HG03280 (cell line): ENCODE measurements at regions not wholly inside any gene's neighbourhood (a gene's known extent, or its start where the extent isn't known, plus 50 kb on each side); places are given as distances from the start of the nearest gene placed in this dataset.
"Not testable (repeated sequence)": the region's sequence is repeated elsewhere in the genome, so short reads cannot be mapped to it uniquely, and the experiment has no call there.

Experiments
- ATAC-seq: cut with Tn5 transposase; IDR thresholded peaks from one replicate; pipeline ENCODE4 v1.9.1; 2021; ENCODE audit warnings: mild to moderate bottlenecking, moderate library complexity; ENCODE audit not compliant: unreplicated experiment

DNA sequence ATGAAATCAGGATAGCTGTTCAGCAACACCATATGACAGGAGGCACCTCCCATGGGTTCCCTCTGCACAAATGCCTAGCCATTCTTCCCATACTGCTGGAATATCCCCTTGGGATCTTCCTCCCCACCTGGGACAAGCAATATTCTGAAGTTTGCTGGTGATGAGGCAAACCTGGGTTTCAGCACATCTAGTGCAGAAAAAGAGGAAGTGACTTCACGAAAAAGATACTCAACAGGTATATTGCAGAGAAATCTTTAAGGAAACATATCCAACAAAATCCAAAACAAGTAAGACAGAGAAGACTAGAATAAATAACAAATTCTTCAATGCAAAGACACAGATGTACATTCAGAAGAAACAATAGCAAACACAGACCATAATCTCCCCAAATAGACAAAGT, 1497.0 kb downstream of the PCDH9 start:
- ATAC-seq: no peak

DNA sequence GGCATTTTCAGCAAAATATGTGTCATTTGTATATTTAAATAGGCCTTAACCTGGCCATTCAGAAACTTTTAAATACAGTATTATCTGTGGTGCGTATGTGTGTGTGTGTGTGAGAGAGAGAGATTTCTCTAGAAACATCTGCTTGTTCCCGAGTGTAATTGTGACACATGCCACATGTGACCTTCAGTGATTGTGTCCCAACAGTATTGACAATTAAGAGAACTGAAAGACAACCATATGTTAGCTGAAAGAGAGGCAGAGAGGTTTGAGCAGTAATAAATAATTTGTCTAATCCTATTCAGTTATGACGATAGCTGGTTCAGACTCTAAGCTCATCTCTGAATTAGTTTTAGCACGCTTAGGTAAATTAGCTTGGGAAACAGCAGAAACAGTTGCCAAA, 1503.1 kb downstream of the PCDH9 start:
- no peak for ATAC-seq

GRCh38 chr13:65725006-65725405, 1505.1 kb downstream of the PCDH9 start:
- ATAC-seq: no peak

- no peak for ATAC-seq
Observed at GRCh38 chr13:65724226-65724625, 1505.9 kb downstream of the PCDH9 start.

DNA sequence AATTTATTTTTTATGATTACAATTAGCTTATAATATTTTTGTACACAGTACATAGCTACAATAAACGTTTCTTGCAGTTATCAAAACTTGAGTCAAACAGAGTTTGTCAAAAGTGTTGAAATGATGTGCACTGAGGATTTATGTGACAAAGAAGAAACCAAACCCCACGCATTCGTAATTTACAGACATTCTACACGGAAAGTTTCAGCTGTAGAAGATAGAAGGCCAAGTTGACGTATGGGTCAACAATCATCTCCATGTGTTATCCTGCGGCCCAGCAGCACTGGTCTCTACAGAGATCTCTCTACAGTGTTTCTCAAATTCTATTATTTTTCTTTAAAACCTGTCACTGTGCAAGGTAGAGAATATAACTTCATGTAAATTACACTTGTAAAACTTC, 1507.6 kb downstream of the PCDH9 start:
- no peak for ATAC-seq

GRCh38 chr13:65719831-65720230, 1510.3 kb downstream of the PCDH9 start:
- ATAC-seq: no peak

DNA sequence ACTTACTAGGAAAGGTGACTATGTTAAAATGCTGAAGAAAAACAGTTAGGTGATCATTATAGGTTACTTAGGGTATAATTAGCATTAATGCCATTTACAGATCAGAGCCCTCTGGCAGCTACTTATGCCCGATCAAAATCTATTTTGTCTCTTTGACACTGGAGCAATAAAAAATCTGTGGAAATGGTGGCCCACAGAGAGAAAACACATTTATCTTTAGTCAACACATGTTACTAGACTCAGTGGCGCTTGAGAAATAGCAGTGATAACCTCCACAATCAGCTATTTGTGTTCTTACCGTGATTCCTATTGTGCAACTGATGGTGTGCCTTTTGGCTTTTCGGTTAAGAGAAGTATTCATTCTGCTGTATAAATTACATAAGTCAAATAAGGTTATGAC, 1519.6 kb downstream of the PCDH9 start:
- ATAC-seq: no peak

DNA sequence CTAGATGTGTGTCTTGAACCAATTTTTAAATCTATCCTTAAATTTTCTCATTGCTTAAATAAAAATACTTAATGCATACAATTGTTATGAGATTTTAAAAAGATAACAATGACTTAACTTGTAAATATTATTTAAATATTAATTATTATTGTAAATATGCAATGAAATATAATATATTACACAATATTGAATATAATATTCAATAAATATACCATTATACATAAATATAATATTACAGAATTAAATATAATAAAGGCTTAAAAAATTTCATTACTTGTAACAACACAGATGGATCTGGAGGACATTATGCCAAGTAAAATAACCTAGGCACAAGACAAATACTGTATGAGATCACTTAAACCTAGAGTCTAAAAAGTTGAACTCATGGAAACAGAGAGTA, 1532.3 kb downstream of the PCDH9 start:
- no peak for ATAC-seq

GRCh38 chr13:65679240-65679639, 1550.9 kb downstream of the PCDH9 start:
- no peak for ATAC-seq

GRCh38 chr13:65677906-65678305, 1552.2 kb downstream of the PCDH9 start:
- ATAC-seq: no peak

- not testable (repeated sequence) for ATAC-seq
Observed at GRCh38 chr13:65675383-65675782, 1554.8 kb downstream of the PCDH9 start.

DNA sequence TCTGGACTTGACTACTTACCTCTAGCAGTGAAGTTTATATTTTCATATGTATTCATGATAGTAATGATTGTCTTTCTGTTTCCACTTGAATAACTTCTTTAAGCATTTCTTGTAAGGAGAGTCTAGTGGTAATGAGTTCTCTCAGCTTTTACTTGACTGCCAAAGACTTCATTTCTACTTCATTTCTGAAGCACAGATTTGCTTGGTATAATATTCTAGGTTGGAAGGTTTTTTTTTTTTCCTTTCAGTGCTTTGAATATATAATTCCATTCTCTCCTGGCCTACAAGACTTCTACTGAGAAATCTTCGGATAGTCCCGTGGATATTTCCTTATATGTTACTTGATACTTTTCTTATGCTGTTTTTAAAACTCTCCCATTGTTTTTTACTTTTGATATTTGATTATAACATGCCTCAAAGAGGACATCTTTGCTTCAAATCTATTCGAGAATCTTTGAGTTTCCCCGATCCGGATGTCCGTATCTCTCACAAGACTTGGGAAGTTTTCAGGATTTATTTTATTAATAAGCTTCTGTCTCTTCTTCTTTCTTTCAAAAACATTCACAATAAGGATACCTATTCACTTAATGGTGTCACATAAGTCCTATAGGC, 1560.0 kb downstream of the PCDH9 start:
- ATAC-seq: no peak

GRCh38 chr13:65660731-65661130, 1569.4 kb downstream of the PCDH9 start:
- no peak for ATAC-seq

GRCh38 chr13:65656740-65657329, 1573.3 kb downstream of the PCDH9 start:
- no peak for ATAC-seq

GRCh38 chr13:65653613-65654012, 1576.5 kb downstream of the PCDH9 start:
- no peak for ATAC-seq

DNA sequence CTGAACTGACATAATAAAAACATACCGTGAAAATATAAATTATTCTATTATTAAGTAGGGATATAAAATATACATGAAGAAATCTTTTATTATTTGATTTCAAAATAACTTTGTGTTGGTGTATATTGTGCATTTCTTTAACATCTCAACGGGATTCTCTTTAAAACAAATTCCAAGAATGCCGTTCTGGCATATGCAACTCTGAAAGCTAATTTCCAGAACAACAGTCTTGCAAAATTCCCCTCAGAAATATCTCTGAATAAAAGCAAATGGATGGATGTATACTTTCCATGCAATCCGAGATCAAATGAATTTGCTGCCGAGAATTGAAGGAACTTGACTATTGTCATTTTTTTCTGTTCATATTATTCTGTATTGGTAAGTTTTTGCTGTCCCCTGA, 1579.8 kb downstream of the PCDH9 start:
- no peak for ATAC-seq

DNA sequence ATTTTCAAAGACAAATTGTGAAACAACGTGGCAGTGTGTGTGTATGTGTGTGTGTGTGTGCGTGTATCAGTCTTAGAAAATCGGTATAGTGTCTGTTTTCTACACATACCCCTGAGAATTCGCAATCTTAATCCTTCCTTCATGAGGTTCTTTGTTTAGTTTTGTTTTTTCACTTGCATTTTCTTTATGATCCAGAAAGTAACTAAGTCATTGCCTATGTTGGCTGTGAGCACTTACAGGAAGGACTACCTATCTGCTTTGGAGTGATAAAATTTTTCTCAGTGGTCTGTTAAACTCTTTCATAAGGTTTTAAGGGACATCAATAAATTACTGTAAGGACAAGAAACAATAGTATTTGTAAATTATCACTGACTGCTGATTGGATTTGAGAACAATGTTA, 1587.1 kb downstream of the PCDH9 start:
- no peak for ATAC-seq

DNA sequence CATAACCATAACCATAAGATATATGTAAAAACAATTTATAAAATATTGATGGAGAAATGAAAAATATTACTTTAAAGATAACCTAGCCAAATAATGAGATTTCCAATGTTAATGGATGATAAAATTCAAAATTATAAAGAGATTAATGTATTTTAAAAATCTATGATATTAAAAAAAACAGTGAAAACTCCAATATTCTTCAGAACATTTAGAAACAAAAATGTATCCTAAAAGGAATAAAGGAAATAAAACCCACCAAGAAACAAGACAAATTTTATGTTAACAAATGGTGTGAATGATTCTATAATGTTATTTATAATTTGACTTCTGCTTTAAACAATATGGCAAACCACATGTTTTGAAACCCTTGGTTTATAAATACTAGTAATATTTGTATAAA, 1587.8 kb downstream of the PCDH9 start:
- ATAC-seq: no peak

DNA sequence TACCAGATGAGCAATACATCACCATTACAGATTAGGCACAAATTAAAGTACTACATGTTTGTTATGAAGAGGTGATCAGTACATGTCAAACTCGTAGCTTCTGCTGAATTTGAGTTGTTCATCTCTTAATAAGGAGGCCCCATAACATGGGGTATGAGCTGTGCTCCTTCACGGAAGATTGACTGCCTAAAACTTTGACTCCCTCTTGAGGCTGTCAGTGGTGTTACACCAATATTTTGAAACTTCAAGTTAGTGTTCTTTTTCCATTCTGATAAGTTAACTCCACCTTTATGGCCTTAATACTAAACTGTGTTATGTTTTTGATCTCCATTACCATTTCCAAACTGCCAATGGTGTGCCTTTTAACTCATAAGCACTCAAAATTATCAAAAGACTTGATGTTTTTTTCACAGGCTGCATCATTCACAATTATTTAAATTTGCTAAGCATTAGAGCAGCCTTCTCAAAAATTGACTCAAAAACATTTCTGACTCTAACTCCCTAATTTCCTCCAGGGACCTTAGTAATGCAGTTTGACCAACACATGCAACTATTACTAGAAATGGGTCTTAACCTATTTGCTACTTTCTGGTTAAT, 1591.5 kb downstream of the PCDH9 start:
- no peak for ATAC-seq

DNA sequence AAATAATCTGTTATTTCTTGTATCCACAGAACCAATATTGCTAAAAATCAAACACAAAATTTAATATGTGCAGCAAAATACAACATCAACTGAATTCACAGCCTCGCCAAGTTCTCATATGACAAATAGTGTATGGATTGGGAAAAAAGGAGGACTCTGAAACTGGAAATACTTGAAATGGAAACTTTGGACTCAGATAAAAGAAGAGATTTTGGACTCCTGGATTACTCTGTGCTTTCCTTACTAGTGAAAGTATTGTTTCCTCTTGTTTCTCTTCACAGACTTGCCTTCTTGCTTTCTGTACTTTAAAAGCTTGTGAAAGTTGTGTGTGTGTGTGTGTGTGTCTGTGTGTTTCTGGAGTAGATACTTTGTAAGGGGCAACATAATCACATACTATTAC, 1596.3 kb downstream of the PCDH9 start:
- no peak for ATAC-seq

DNA sequence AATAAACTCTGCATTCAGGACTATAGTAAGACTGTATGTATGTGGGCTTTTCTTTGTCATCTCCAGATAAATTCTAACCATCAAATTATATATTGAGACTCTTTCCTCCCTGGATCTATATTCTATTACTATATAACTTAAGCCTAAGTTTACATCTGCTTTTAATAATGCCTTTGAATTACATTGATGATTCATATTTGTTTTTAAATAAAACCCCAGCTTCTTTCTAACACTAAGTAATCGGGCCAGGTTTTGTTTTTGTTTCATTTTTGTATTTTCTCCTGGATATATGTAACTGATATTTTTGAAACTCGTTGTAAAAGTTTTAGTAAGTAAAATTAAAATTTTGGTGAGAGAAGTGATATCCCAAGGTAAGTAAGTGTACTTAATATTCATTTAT, 1599.1 kb downstream of the PCDH9 start:
- no peak for ATAC-seq

DNA sequence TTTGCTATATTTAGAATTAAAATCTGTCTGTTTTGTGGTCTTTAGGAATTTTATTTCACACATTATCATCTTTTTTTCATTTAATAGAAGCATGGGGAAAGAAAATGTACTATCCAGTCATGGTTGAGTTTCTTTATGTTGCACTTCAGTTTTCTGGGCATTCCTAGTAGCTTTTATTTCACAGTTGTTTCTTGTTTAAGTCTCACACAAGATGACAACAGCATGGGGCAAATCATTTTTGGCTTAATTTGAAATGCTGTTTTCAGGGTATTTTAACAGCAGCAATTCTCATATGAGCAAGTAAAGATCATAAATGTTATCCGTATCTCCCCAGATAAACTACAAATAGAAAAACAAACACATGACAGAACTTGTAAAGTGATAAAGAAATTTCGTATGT, 1600.2 kb downstream of the PCDH9 start:
- ATAC-seq: no peak

DNA sequence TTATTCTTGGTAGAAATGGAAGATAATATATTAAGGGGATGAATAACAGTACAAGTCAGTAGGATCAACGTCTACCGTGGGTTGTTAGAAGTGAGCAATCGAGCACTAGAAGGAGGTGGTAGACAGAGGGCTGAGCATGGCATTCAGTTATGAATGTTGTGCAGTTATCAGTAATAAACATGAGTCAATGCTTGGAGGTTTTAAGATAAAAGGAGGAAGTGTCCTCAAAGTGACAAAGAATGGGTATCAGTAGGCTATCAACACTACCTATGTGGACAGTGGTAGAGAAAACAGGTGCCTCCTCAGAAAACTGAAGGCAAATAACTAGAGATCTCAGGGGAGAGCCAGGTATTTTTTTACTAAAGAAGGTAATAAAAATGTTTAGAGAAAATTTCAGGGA, 1607.0 kb downstream of the PCDH9 start:
- ATAC-seq: no peak
